GM10266 (cell line): ENCODE measurements at regions not wholly inside any gene's neighbourhood (a gene's known extent, or its start where the extent isn't known, plus 50 kb on each side); places are given as distances from the start of the nearest gene placed in this dataset.

Source experiments
- DNase-seq: peaks from one replicate; pipeline ENCODE4 v3.0.0; 2012; ENCODE audit errors: extremely low spot score
- TF ChIP-seq, protein P1 (sequence below): IDR thresholded peaks from 2 replicates; pipeline ENCODE4 v1.5.1; 2012; ENCODE audit warnings: mild to moderate bottlenecking, low read depth; ENCODE audit not compliant: control insufficient read depth, insufficient read depth; ENCODE audit errors: missing control alignments

DNA sequence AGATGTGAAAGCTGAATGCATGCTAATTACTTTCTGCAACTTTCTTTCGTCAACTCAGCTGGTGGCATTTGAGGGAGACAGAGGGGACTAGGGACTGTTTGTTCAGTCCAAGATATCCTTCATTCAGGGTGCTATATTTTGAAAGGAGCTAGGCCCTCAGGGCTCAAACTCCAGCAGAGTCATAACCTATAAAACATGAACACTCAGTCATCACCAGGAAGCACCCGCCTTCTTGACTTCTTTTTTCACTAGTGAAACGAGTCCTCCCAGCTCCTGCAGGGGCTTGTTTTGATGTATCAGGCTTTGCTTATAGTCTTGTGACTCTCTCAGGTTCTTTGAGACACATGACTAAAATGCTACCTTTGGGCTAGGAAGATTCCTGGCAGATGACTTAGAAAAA is 230.6 kb downstream of the PCDH7 start:
- no peak for DNase-seq
- TF ChIP-seq, protein P1, sequence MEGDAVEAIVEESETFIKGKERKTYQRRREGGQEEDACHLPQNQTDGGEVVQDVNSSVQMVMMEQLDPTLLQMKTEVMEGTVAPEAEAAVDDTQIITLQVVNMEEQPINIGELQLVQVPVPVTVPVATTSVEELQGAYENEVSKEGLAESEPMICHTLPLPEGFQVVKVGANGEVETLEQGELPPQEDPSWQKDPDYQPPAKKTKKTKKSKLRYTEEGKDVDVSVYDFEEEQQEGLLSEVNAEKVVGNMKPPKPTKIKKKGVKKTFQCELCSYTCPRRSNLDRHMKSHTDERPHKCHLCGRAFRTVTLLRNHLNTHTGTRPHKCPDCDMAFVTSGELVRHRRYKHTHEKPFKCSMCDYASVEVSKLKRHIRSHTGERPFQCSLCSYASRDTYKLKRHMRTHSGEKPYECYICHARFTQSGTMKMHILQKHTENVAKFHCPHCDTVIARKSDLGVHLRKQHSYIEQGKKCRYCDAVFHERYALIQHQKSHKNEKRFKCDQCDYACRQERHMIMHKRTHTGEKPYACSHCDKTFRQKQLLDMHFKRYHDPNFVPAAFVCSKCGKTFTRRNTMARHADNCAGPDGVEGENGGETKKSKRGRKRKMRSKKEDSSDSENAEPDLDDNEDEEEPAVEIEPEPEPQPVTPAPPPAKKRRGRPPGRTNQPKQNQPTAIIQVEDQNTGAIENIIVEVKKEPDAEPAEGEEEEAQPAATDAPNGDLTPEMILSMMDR: no peak

DNA sequence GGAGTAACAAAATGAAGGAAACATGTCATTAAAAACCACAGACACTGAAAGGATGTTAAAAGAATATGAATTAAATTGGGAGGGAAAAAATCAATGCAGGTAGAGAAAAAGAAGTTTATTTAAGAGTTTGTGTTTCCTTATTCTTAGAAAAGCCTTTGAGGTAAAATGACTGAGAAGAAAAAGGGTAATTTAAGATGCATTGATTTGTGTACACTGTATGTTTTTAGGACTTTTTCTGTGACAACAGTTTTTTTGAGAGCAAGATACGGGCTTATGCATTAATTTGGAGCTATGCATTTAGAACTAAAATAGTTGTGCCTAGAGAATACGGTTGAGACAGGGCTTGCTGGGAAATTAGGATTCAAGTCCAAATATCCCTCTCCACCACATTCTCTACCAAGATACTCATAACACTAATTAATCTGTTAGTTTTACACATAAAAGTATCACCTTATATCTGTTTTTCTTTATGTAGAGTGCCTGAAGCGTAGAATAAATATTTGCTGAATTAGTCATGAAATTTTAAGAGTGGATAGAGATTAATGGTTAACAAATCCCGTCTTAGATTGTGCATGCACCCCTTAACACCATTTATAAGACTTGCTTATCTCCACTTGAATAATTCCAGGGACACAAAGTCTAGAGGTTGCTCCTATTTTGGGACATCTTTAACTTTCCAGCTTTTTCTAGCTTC is 232.5 kb downstream of the PCDH7 start:
- TF ChIP-seq, protein P1: no peak
- no peak for DNase-seq

DNA sequence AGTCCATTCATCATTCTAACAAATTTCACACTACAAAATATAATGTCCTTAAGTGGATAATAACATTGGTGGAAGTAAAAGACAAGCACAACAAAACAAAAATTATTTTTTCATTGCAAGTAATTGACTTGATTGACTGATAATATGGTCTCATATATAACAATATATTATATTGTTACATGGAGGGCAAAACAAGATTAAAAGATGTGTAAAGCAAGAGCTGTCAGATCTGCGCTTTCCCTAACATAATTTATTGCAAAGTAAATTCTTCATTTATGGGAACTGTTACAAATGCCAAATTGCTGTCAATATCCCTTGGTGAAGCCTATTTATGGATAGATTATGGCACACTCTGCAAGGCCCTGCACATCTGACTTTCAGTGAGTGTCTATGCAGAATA is 233.6 kb downstream of the PCDH7 start:
- TF ChIP-seq, protein P1: no peak
- no peak for DNase-seq

DNA sequence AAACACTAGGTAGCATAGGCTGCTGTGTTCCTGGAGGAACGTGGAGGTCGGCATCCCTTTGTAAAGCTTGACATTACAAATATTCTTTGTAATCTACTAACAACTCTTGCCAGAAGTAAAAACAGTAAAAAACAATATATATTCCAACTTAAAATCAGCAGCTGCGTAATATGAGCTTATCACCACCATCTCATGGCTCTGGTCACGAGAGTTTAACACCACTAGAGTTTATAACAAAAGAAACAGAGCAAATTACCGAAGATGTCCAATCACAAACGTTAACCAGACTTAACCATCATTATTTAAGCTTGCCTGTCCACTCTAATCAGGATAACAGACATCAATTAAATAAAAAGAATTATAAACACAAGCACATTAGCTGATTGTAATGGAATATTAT is 236.7 kb downstream of the PCDH7 start:
- TF ChIP-seq, protein P1: no peak
- no peak for DNase-seq

DNA sequence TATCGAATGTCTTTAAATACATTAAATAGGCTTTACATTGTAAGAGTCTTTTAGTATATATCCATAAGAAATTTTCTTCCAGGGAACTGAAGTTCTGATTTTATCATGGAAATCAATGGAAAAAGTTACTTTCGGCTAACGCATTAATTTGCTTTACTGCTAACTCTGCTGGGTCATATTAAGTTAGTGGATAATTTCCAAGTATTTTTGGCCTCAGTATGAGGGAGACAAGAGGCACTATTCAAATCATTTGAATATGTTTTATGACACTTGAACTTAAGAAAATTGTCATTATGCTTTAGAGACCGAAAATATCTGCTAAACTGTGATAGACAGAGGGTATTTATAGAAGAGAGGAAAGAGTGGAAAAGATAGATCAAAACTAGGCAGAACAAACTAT is 237.5 kb downstream of the PCDH7 start:
- TF ChIP-seq, protein P1: no peak
- no peak for DNase-seq

DNA sequence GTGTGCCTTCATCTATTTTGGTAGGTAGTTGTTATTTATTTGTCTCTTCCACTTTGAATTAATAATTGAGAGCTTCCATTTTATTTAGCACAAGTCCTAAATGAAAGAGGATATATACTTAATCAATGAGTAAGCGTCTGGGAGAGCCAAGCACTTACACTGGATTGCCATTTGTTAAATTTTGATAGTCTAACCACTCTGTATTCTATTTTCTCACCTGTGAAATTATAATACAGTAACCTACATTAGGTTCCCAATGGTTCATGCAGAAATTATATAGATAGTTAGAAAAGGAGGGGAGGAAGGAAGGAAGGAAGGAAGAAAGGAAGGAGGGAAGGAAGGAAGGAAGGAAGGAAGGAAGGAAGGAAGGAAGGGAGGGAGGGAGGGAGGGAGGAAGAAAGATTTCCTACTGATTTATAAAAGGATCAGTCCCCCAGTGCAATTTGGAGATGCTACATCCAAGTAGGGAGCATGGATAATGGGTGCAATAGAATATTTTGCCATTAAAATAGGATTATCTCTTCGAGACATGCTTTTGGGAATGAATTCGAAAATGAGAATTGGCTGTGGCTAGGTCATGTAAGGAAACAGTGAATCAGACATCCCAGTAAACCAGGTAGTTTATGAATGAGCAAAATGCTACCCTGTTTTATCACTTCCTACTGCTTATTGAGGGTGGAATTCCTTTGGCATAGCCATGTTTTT is 239.8 kb downstream of the PCDH7 start:
- TF ChIP-seq, protein P1: no peak
- no peak for DNase-seq

DNA sequence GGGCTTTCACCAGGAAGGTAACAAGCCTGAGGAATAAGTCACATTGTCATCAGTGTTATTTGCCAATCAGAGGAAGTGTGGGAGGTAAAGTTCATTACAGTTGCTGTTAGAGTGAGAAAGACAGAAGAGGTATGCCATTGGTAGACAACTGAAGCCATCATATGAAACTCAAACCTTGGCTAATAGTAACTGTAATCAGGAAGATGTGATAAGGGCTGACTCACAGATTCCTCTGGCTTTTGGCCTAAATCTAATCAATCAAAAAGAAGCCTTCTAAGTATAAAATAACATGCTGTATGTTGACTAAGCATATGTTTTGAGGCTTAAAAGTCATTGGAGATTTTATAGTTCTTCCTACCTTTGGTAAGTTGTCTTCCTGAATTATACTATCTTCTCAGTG is 242.8 kb downstream of the PCDH7 start:
- TF ChIP-seq, protein P1: no peak
- DNase-seq: no peak
